HepG2 (cell line): ENCODE measurements at regions not wholly inside any gene's neighbourhood (a gene's known extent, or its start where the extent isn't known, plus 50 kb on each side); places are given as distances from the start of the nearest gene placed in this dataset.

Experiments used
- ARNT2 ChIP-seq: sonication (generic); formaldehyde crosslinking; IDR thresholded peaks from 2 replicates; pipeline ENCODE4 v1.8.0; 2022; ENCODE audit warnings: mild to moderate bottlenecking, low read depth, missing genetic modification reagents, moderate library complexity
- BATF2 ChIP-seq: sonication (generic); formaldehyde crosslinking; IDR thresholded peaks from 2 replicates; pipeline ENCODE4 v1.8.0; 2022; ENCODE audit warnings: mild to moderate bottlenecking, missing genetic modification reagents, moderate library complexity
- DRAP1 ChIP-seq: IDR thresholded peaks from 2 replicates; pipeline ENCODE4 v1.6.1; 2016; ENCODE audit warnings: missing genetic modification reagents, missing compliant biosample characterization
- ELF4 ChIP-seq: sonication (generic); formaldehyde crosslinking; IDR thresholded peaks from 2 replicates; pipeline ENCODE4 v1.5.0; 2020; ENCODE audit warnings: missing genetic modification reagents, mild to moderate bottlenecking, moderate library complexity, borderline replicate concordance
- ETV6 ChIP-seq: sonication (generic); formaldehyde crosslinking; conservative IDR thresholded peaks from 2 replicates; pipeline ENCODE4 v1.4.0; 2020; ENCODE audit warnings: missing genetic modification reagents
- FLYWCH1 ChIP-seq: sonication (generic); formaldehyde crosslinking; IDR thresholded peaks from 2 replicates; pipeline ENCODE4 v1.8.1; 2023; ENCODE audit warnings: mild to moderate bottlenecking, missing genetic modification reagents
- HMG20B ChIP-seq: conservative IDR thresholded peaks from 2 replicates; pipeline ENCODE4 v1.6.1; 2016; ENCODE audit warnings: missing genetic modification reagents, missing compliant biosample characterization
- MATR3 ChIP-seq: sonication (generic); formaldehyde crosslinking; IDR thresholded peaks from 2 replicates; pipeline ENCODE4 v1.4.0; 2020; ENCODE audit warnings: missing genetic modification reagents
- NFE2L2 ChIP-seq: fragments of 150-350 bp; IDR thresholded peaks from 2 replicates; pipeline ENCODE4 v1.6.1; 2014; ENCODE audit warnings: low read length
- PATZ1 ChIP-seq: sonication (generic); formaldehyde crosslinking; IDR thresholded peaks from 2 replicates; pipeline ENCODE4 v1.4.0; 2020; ENCODE audit warnings: missing genetic modification reagents
- PRPF4 ChIP-seq: fragments of 200-400 bp; formaldehyde crosslinking; IDR thresholded peaks from 2 replicates; pipeline ENCODE4 v1.6.1; 2016; ENCODE audit warnings: low read length, low read depth; ENCODE audit not compliant: poor library complexity, severe bottlenecking
- RARA ChIP-seq: IDR thresholded peaks from 2 replicates; pipeline ENCODE4 v1.6.1; 2016; ENCODE audit warnings: missing genetic modification reagents, missing compliant biosample characterization
- SALL1 ChIP-seq: sonication (generic); formaldehyde crosslinking; IDR thresholded peaks from 2 replicates; pipeline ENCODE4 v1.8.0; 2022; ENCODE audit warnings: mild to moderate bottlenecking, missing genetic modification reagents
- SOX5 ChIP-seq: IDR thresholded peaks from 2 replicates; pipeline ENCODE4 v1.6.1; 2016; ENCODE audit warnings: borderline replicate concordance
- TP53 ChIP-seq: sonication (generic); formaldehyde crosslinking; conservative IDR thresholded peaks from 2 replicates; pipeline ENCODE4 v1.4.0; 2020; ENCODE audit warnings: missing genetic modification reagents
- U2AF1 ChIP-seq: fragments of 200-400 bp; formaldehyde crosslinking; optimal IDR thresholded peaks from 2 replicates; pipeline ENCODE3; 2017; ENCODE audit warnings: mild to moderate bottlenecking, low read depth, low read length
- ZBTB1 ChIP-seq: sonication (generic); formaldehyde crosslinking; IDR thresholded peaks from 2 replicates; pipeline ENCODE4 v1.4.0; 2020; ENCODE audit warnings: missing genetic modification reagents, borderline replicate concordance
- ZBTB4 ChIP-seq: sonication (generic); formaldehyde crosslinking; IDR thresholded peaks from 2 replicates; pipeline ENCODE4 v1.4.0; 2020; ENCODE audit warnings: missing genetic modification reagents, mild to moderate bottlenecking, borderline replicate concordance
- ZNF280B ChIP-seq: sonication (generic); formaldehyde crosslinking; IDR thresholded peaks from 2 replicates; pipeline ENCODE4 v1.5.0; 2020; ENCODE audit warnings: missing genetic modification reagents, mild to moderate bottlenecking, borderline replicate concordance
- ZNF557 ChIP-seq: sonication (generic); formaldehyde crosslinking; IDR thresholded peaks from 2 replicates; pipeline ENCODE4 v1.4.0; 2020; ENCODE audit warnings: missing genetic modification reagents
- ZNF652 ChIP-seq: IDR thresholded peaks from 2 replicates; pipeline ENCODE4 v1.6.1; 2016; ENCODE audit warnings: low read depth, borderline replicate concordance
- ZNF678 ChIP-seq: sonication (generic); formaldehyde crosslinking; IDR thresholded peaks from 2 replicates; pipeline ENCODE4 v1.4.0; 2020; ENCODE audit warnings: mild to moderate bottlenecking, missing genetic modification reagents
- ZNF740 ChIP-seq: sonication (generic); formaldehyde crosslinking; IDR thresholded peaks from 2 replicates; pipeline ENCODE4 v1.4.0; 2020; ENCODE audit warnings: missing genetic modification reagents
- ZSCAN30 ChIP-seq: sonication (generic); formaldehyde crosslinking; IDR thresholded peaks from 2 replicates; pipeline ENCODE4 v1.5.0; 2020; ENCODE audit warnings: mild to moderate bottlenecking, missing genetic modification reagents

- TF ChIP-seq FLYWCH1 (CRISPR knock-in tag) (no peak), ZNF652 (CRISPR knock-in tag) (peak; percentile 33; the same call in 1 of the 2 replicates), RARA (CRISPR knock-in tag) (peak; percentile 35; the same call in 1 of the 2 replicates), TP53 (CRISPR knock-in tag) (no peak), ZBTB4 (no peak), PRPF4 (no peak), ELF4 (CRISPR knock-in tag) (no peak), PATZ1 (CRISPR knock-in tag) (peak; percentile 73), ZNF678 (CRISPR knock-in tag) (no peak), ZNF280B (no peak), SALL1 (CRISPR knock-in tag) (0 out of 2 replicates have a peak, but pooled peaks have one; percentile 38), ZBTB1 (CRISPR knock-in tag) (no peak), SOX5 (CRISPR knock-in tag) (peak; percentile 31; the same call in 1 of the 2 replicates), U2AF1 (no peak), DRAP1 (CRISPR knock-in tag) (no peak), ZNF740 (CRISPR knock-in tag) (no peak), ETV6 (CRISPR knock-in tag) (no peak), HMG20B (no peak), ZSCAN30 (CRISPR knock-in tag) (no peak), ARNT2 (CRISPR knock-in tag) (no peak), ZNF557 (CRISPR knock-in tag) (no peak), BATF2 (no peak), MATR3 (CRISPR knock-in tag) (no peak), NFE2L2 (no peak)
These were observed 89.3 kb upstream of the SLC22A23 start (continued) for GRCh38 chr6:3546121-3546520.
